Neural cell (in vitro differentiated cells): ENCODE measurements at regions not wholly inside any gene's neighbourhood (a gene's known extent, or its start where the extent isn't known, plus 50 kb on each side); places are given as distances from the start of the nearest gene placed in this dataset.

Experiments
- EZH2 ChIP-seq: fragments of 200-600, 300-800 bp; shearing (Covaris generic), sonication (generic); IDR thresholded peaks from 2 replicates; pipeline ENCODE4 v1.6.1; 2014; ENCODE audit warnings: antibody characterized with exemption, low read length, borderline replicate concordance, mild to moderate bottlenecking; ENCODE audit not compliant: insufficient read depth, poor library complexity, severe bottlenecking
- POLR2AphosphoS5 ChIP-seq: IDR thresholded peaks from 2 replicates; pipeline ENCODE4 v1.6.1; 2012
- RAD21 ChIP-seq: fragments of 450-650 bp; conservative IDR thresholded peaks from 2 replicates; pipeline ENCODE4 v1.6.1; 2014; ENCODE audit warnings: antibody characterized with exemption, mild to moderate bottlenecking, moderate library complexity
- SMC3 ChIP-seq: fragments of 450-650 bp; conservative IDR thresholded peaks from 2 replicates; pipeline ENCODE4 v1.6.1; 2014; ENCODE audit warnings: antibody characterized with exemption, mild to moderate bottlenecking, moderate library complexity; ENCODE audit not compliant: poor library complexity
- TAF1 ChIP-seq: IDR thresholded peaks from 2 replicates; pipeline ENCODE4 v1.6.1; 2012; ENCODE audit warnings: low read depth
- TF ChIP-seq, protein P1 (sequence below): fragments of 450-650 bp; IDR thresholded peaks from 2 replicates; pipeline ENCODE4 v1.5.1; 2014; ENCODE audit warnings: antibody characterized with exemption, mild to moderate bottlenecking, moderate library complexity; ENCODE audit not compliant: poor library complexity, severe bottlenecking
- TF ChIP-seq, protein P2 (sequence below): IDR thresholded peaks from 2 replicates; pipeline ENCODE4 v1.6.1; 2012; ENCODE audit warnings: borderline replicate concordance

DNA sequence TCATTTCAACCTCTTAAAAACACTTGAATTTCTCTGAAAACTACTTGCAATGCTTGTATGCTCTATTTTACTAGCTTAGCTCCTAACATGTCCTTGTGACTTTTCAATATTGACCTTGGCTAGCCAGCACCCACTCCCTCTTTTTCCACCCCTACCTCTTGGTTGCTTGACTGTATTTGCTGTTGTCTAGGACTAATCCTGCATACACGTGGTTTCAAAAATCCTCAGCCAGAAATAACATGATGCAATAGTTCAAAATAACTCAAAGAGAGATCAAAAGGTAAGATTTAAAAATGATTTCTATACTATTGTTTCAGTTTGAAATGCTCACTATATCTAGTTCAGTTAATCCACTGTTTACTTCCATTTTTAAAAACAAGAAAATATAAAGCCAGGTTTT is 102.3 kb upstream of the TBX18 start:
- TF ChIP-seq, protein P1, sequence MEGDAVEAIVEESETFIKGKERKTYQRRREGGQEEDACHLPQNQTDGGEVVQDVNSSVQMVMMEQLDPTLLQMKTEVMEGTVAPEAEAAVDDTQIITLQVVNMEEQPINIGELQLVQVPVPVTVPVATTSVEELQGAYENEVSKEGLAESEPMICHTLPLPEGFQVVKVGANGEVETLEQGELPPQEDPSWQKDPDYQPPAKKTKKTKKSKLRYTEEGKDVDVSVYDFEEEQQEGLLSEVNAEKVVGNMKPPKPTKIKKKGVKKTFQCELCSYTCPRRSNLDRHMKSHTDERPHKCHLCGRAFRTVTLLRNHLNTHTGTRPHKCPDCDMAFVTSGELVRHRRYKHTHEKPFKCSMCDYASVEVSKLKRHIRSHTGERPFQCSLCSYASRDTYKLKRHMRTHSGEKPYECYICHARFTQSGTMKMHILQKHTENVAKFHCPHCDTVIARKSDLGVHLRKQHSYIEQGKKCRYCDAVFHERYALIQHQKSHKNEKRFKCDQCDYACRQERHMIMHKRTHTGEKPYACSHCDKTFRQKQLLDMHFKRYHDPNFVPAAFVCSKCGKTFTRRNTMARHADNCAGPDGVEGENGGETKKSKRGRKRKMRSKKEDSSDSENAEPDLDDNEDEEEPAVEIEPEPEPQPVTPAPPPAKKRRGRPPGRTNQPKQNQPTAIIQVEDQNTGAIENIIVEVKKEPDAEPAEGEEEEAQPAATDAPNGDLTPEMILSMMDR = no peak
- TF ChIP-seq EZH2 (no peak), RAD21 (no peak), TAF1 (no peak), POLR2AphosphoS5 (no peak), SMC3 (no peak)
- TF ChIP-seq, protein P2, sequence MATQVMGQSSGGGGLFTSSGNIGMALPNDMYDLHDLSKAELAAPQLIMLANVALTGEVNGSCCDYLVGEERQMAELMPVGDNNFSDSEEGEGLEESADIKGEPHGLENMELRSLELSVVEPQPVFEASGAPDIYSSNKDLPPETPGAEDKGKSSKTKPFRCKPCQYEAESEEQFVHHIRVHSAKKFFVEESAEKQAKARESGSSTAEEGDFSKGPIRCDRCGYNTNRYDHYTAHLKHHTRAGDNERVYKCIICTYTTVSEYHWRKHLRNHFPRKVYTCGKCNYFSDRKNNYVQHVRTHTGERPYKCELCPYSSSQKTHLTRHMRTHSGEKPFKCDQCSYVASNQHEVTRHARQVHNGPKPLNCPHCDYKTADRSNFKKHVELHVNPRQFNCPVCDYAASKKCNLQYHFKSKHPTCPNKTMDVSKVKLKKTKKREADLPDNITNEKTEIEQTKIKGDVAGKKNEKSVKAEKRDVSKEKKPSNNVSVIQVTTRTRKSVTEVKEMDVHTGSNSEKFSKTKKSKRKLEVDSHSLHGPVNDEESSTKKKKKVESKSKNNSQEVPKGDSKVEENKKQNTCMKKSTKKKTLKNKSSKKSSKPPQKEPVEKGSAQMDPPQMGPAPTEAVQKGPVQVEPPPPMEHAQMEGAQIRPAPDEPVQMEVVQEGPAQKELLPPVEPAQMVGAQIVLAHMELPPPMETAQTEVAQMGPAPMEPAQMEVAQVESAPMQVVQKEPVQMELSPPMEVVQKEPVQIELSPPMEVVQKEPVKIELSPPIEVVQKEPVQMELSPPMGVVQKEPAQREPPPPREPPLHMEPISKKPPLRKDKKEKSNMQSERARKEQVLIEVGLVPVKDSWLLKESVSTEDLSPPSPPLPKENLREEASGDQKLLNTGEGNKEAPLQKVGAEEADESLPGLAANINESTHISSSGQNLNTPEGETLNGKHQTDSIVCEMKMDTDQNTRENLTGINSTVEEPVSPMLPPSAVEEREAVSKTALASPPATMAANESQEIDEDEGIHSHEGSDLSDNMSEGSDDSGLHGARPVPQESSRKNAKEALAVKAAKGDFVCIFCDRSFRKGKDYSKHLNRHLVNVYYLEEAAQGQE = no peak
